Vagina (tissue), 2 donors: ENCODE measurements at regions not wholly inside any gene's neighbourhood (a gene's known extent, or its start where the extent isn't known, plus 50 kb on each side); places are given as distances from the start of the nearest gene placed in this dataset.

Experiments
- CTCF ChIP-seq, 3 experiments: fragments of 450-650 bp in 2 of 3; fragments of 200-600 bp in 1 of 3; sonication (generic) in 1 of 3; IDR thresholded peaks; one replicate each; pipeline ENCODE4 v1.5.1; 2017 to 2019; ENCODE audit warnings: antibody characterized with exemption in 3 of 3, mild to moderate bottlenecking in 2 of 3, moderate library complexity in 2 of 3
- POLR2A ChIP-seq, 2 donors: fragments of 450-650 bp; IDR thresholded peaks; one replicate each; pipeline ENCODE4 v1.6.1; 2017; ENCODE audit warnings: antibody characterized with exemption in 2 of 2, mild to moderate bottlenecking in 2 of 2, moderate library complexity in 2 of 2
- POLR2AphosphoS5 ChIP-seq, 2 donors: sonication (generic); formaldehyde crosslinking; IDR thresholded peaks; one replicate each; pipeline ENCODE4 v1.9.0; 2017; ENCODE audit warnings: antibody characterized with exemption in 2 of 2, mild to moderate bottlenecking in 2 of 2, low read depth in 1 of 2; ENCODE audit not compliant: insufficient read depth in 1 of 2

GRCh38 chr1:178599087-178599486 lies 86.2 kb downstream of the TEX35 start:
- TF ChIP-seq CTCF (IDR thresholded peaks at IDR 0.05) (no peak), POLR2AphosphoS5 (IDR thresholded peaks at IDR 0.05; ENCODE audit: insufficient read depth in 1 of 2, low read depth in 1 of 2) (no peak), POLR2A (IDR thresholded peaks at IDR 0.05) (no peak)
